ENCODE measurements at regions not wholly inside any gene's neighbourhood (a gene's known extent, or its start where the extent isn't known, plus 50 kb on each side); places are given as distances from the start of the nearest gene placed in this dataset.

GRCh38 chr14:98731286-98731685, 540.7 kb downstream of the BCL11B start:
- Histone ChIP-seq H3K9me2 (replicated peaks; ENCODE audit: insufficient read depth) (no peaks in the 10 kb centered on the region), H3K79me2 (no peaks in the 10 kb centered on the region), H3K4me3 (no peak overlapping the region), H3K27ac (no peak overlapping the region), H3K9me3 (ENCODE audit: low read depth) (no peaks in the 10 kb centered on the region), H3K27me3 (no peaks in the 10 kb centered on the region), H3K36me3 (replicated peaks; ENCODE audit: insufficient read depth, low read depth) (no peaks in the 10 kb centered on the region), H3K4me1 (ENCODE audit: insufficient read depth) (no peaks in the 10 kb centered on the region), H4K20me1 (ENCODE audit: insufficient read depth, poor library complexity, severe bottlenecking) (no peaks in the 10 kb centered on the region), H2AFZ (no peak overlapping the region), H3K4me2 (no peak overlapping the region)
- WGBS (ENCODE audit: low lambda C conversion rate, missing lambda C conversion rate), result 96% methylated on average over 6 of the region's 6 CpGs
- no peak for DNase-seq (ENCODE audit: low spot score)
- TF ChIP-seq EZH2 (IDR thresholded peaks at IDR 0.05; ENCODE audit: borderline replicate concordance), result no peak
- no peak for TF ChIP-seq CTCF (IDR thresholded peaks at IDR 0.05; ENCODE audit: poor library complexity)
- TF ChIP-seq EZH2phosphoT487 (IDR thresholded peaks at IDR 0.05; ENCODE audit: low read depth, severe bottlenecking, unreplicated experiment), result no peak

- DNase-seq (ENCODE audit: low spot score), result no peak
- Histone ChIP-seq H3K9me3 (ENCODE audit: low read depth) (no peaks in the 10 kb centered on the region), H3K4me3 (no peak overlapping the region), H2AFZ (no peak overlapping the region), H3K27ac (no peak overlapping the region), H3K9me2 (replicated peaks; ENCODE audit: insufficient read depth) (no peaks in the 10 kb centered on the region), H3K4me2 (no peak overlapping the region), H3K36me3 (replicated peaks; ENCODE audit: insufficient read depth, low read depth) (no peaks in the 10 kb centered on the region), H4K20me1 (ENCODE audit: insufficient read depth, poor library complexity, severe bottlenecking) (no peaks in the 10 kb centered on the region), H3K27me3 (no peaks in the 10 kb centered on the region), H3K4me1 (ENCODE audit: insufficient read depth) (no peaks in the 10 kb centered on the region), H3K79me2 (no peaks in the 10 kb centered on the region)
- whole genome bisulfite sequencing (ENCODE audit: low lambda C conversion rate, missing lambda C conversion rate), result 91% methylated on average over 3 of the region's 3 CpGs
- TF ChIP-seq EZH2 (IDR thresholded peaks at IDR 0.05; ENCODE audit: borderline replicate concordance), result no peak
- TF ChIP-seq EZH2phosphoT487 (IDR thresholded peaks at IDR 0.05; ENCODE audit: low read depth, severe bottlenecking, unreplicated experiment), result no peak
- TF ChIP-seq CTCF (IDR thresholded peaks at IDR 0.05; ENCODE audit: poor library complexity), result no peak
These were observed 540.3 kb downstream of the BCL11B start for GRCh38 chr14:98731701-98732100.

- Histone ChIP-seq H3K36me3 (replicated peaks; ENCODE audit: insufficient read depth, low read depth) (no peaks in the 10 kb centered on the region), H3K4me1 (ENCODE audit: insufficient read depth) (no peaks in the 10 kb centered on the region), H3K9me2 (replicated peaks; ENCODE audit: insufficient read depth) (no peaks in the 10 kb centered on the region)
These were observed 538.5 kb downstream of the BCL11B start for GRCh38 chr14:98733536-98733935.

GRCh38 chr14:98736701-98737338, 535.2 kb downstream of the BCL11B start:
- Histone ChIP-seq H3K4me2 (no peak overlapping the region), H3K9me3 (ENCODE audit: low read depth) (no peaks in the 10 kb centered on the region), H4K20me1 (ENCODE audit: insufficient read depth, poor library complexity, severe bottlenecking) (no peaks in the 10 kb centered on the region), H3K9me2 (replicated peaks; ENCODE audit: insufficient read depth) (no peaks in the 10 kb centered on the region), H3K36me3 (replicated peaks; ENCODE audit: insufficient read depth, low read depth) (no peaks in the 10 kb centered on the region), H3K27ac (no peak overlapping the region), H2AFZ (no peak overlapping the region), H3K27me3 (no peaks in the 10 kb centered on the region), H3K79me2 (no peaks in the 10 kb centered on the region), H3K4me1 (ENCODE audit: insufficient read depth) (no peaks in the 10 kb centered on the region), H3K4me3 (no peak overlapping the region)
- 85% methylated on average over 11 of the region's 11 CpGs for WGBS (ENCODE audit: low lambda C conversion rate, missing lambda C conversion rate)
- TF ChIP-seq CTCF (IDR thresholded peaks at IDR 0.05; ENCODE audit: poor library complexity) (no peak), EZH2phosphoT487 (IDR thresholded peaks at IDR 0.05; ENCODE audit: low read depth, severe bottlenecking, unreplicated experiment) (no peak)
- no peak for DNase-seq (ENCODE audit: low spot score)

More at GRCh38 chr14:98733536-98733935, 538.5 kb downstream of the BCL11B start:
- Histone ChIP-seq H3K4me3 (no peak overlapping the region), H3K27me3 (no peaks in the 10 kb centered on the region), H2AFZ (no peak overlapping the region), H3K79me2 (no peaks in the 10 kb centered on the region), H3K4me2 (no peak overlapping the region), H3K9me3 (ENCODE audit: low read depth) (no peaks in the 10 kb centered on the region), H4K20me1 (ENCODE audit: insufficient read depth, poor library complexity, severe bottlenecking) (no peaks in the 10 kb centered on the region), H3K27ac (no peak overlapping the region)
- no peak for DNase-seq (ENCODE audit: low spot score)
- 89% methylated on average over 3 of the region's 3 CpGs for WGBS (ENCODE audit: low lambda C conversion rate, missing lambda C conversion rate)
- no peak for TF ChIP-seq EZH2phosphoT487 (IDR thresholded peaks at IDR 0.05; ENCODE audit: low read depth, severe bottlenecking, unreplicated experiment)
